ENCODE measurements at regions not wholly inside any gene's neighbourhood (a gene's known extent, or its start where the extent isn't known, plus 50 kb on each side); places are given as distances from the start of the nearest gene placed in this dataset.

- TF ChIP-seq CTCF (conservative IDR thresholded peaks at IDR 0.05; ENCODE audit: low read length), result no peak
- TF ChIP-seq EZH2phosphoT487 (IDR thresholded peaks at IDR 0.05; ENCODE audit: borderline replicate concordance, low read depth, low read length), result no peak
Measured at GRCh38 chr20:10769700-10770099, 95.9 kb upstream of the JAG1 start.
